Fibroblast of lung (primary cell): ENCODE measurements at regions not wholly inside any gene's neighbourhood (a gene's known extent, or its start where the extent isn't known, plus 50 kb on each side); places are given as distances from the start of the nearest gene placed in this dataset.

Source experiments
- EZH2 ChIP-seq: IDR thresholded peaks from 2 replicates; pipeline ENCODE4 v1.5.1; 2012; ENCODE audit warnings: low read length, control low read depth, mild to moderate bottlenecking; ENCODE audit errors: missing control alignments
- TF ChIP-seq, protein P1 (sequence below), 2 donors: IDR thresholded peaks in 1 of 2; conservative IDR thresholded peaks in 1 of 2; 1 replicate in 1 of 2; 2 replicates in 1 of 2; pipeline ENCODE4 v1.5.1; 2011 to 2012; ENCODE audit warnings: low read length in 2 of 2, control low read depth in 1 of 2, inconsistent platforms in 1 of 2, low read depth in 1 of 2, mild to moderate bottlenecking in 1 of 2

- TF ChIP-seq, protein P1, sequence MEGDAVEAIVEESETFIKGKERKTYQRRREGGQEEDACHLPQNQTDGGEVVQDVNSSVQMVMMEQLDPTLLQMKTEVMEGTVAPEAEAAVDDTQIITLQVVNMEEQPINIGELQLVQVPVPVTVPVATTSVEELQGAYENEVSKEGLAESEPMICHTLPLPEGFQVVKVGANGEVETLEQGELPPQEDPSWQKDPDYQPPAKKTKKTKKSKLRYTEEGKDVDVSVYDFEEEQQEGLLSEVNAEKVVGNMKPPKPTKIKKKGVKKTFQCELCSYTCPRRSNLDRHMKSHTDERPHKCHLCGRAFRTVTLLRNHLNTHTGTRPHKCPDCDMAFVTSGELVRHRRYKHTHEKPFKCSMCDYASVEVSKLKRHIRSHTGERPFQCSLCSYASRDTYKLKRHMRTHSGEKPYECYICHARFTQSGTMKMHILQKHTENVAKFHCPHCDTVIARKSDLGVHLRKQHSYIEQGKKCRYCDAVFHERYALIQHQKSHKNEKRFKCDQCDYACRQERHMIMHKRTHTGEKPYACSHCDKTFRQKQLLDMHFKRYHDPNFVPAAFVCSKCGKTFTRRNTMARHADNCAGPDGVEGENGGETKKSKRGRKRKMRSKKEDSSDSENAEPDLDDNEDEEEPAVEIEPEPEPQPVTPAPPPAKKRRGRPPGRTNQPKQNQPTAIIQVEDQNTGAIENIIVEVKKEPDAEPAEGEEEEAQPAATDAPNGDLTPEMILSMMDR (conservative IDR thresholded peaks at IDR 0.05 in 1 of 2, IDR thresholded peaks at IDR 0.05 in 1 of 2; ENCODE audit: low read depth in 1 of 2, low read length in 2 of 2) = no peak
- no peak for TF ChIP-seq EZH2
These were observed 54.6 kb upstream of the ODC1 start for GRCh38 chr2:10502803-10503107.
